GM23338 (cell line): ENCODE measurements at regions not wholly inside any gene's neighbourhood (a gene's known extent, or its start where the extent isn't known, plus 50 kb on each side); places are given as distances from the start of the nearest gene placed in this dataset.

Source experiments
- ATAC-seq: fragments of 200-7000 bp; cut with Tn5 transposase; 3 replicates; pipeline ENCODE4 v1.9.1; 2020
- DNase-seq: peaks from one replicate; pipeline ENCODE4 v3.0.0-alpha.2; 2015; ENCODE audit warnings: low spot score
- H2AFZ ChIP-seq: fragments of 200-600 bp; sonication (generic); 2 replicates; pipeline ENCODE4 v1.8.0; 2016; ENCODE audit warnings: antibody characterized with exemption, mild to moderate bottlenecking, moderate library complexity
- H3F3A ChIP-seq: fragments of 200-600 bp; sonication (generic); replicated peaks from 2 replicates; pipeline ENCODE4 v1.8.0; 2017; ENCODE audit warnings: antibody characterized with exemption, mixed run types, low read depth
- H3K27ac ChIP-seq: fragments of 200-600 bp; sonication (generic); 2 replicates; pipeline ENCODE4 v1.6.1; 2016; ENCODE audit warnings: low read depth
- H3K27me3 ChIP-seq: fragments of 200-600 bp; sonication (generic); 2 replicates; pipeline ENCODE4 v1.8.0; 2016; ENCODE audit warnings: mild to moderate bottlenecking, mixed run types, moderate library complexity; ENCODE audit not compliant: insufficient read depth
- H3K36me3 ChIP-seq: fragments of 200-600 bp; sonication (generic); 2 replicates; pipeline ENCODE4 v1.8.0; 2016; ENCODE audit warnings: mild to moderate bottlenecking; ENCODE audit not compliant: insufficient read depth
- H3K4me1 ChIP-seq: fragments of 200-600 bp; sonication (generic); 2 replicates; pipeline ENCODE4 v1.8.0; 2016; ENCODE audit warnings: mild to moderate bottlenecking, moderate library complexity; ENCODE audit not compliant: insufficient read depth
- H3K4me2 ChIP-seq: fragments of 200-600 bp; sonication (generic); 2 replicates; pipeline ENCODE4 v1.7.1; 2017; ENCODE audit warnings: mixed run types
- H3K4me3 ChIP-seq: fragments of 200-600 bp; sonication (generic); 2 replicates; pipeline ENCODE4 v1.6.1; 2016; ENCODE audit warnings: mixed run types
- H3K79me2 ChIP-seq: fragments of 200-600 bp; sonication (generic); replicated peaks from 2 replicates; pipeline ENCODE4 v1.8.0; 2017; ENCODE audit warnings: mild to moderate bottlenecking; ENCODE audit not compliant: insufficient read depth
- H3K9me2 ChIP-seq: fragments of 200-600 bp; sonication (generic); 2 replicates; pipeline ENCODE4 v1.8.0; 2017; ENCODE audit not compliant: insufficient read depth
- H4K20me1 ChIP-seq: fragments of 200-600 bp; sonication (generic); replicated peaks from 2 replicates; pipeline ENCODE4 v1.8.0; 2017; ENCODE audit warnings: mild to moderate bottlenecking; ENCODE audit not compliant: insufficient read depth
- H3K27ac Mint-ChIP-seq: 2 replicates; pipeline ENCODE4 v1.8.0; 2020; ENCODE audit warnings: inconsistent platforms, mild to moderate bottlenecking, moderate library complexity, mixed read lengths
- H3K27me3 Mint-ChIP-seq: 3 replicates; pipeline ENCODE4 v1.8.0; 2022; ENCODE audit warnings: low read depth, mild to moderate bottlenecking, moderate library complexity, mixed read lengths, inconsistent platforms; ENCODE audit not compliant: insufficient read depth, poor library complexity
- H3K36me3 Mint-ChIP-seq: 3 replicates; pipeline ENCODE4 v1.8.0; 2021; ENCODE audit warnings: low read depth, mild to moderate bottlenecking, inconsistent platforms, moderate library complexity, mixed read lengths
- H3K4me1 Mint-ChIP-seq: 3 replicates; pipeline ENCODE4 v1.8.0; 2020; ENCODE audit warnings: mild to moderate bottlenecking, inconsistent platforms, mixed read lengths
- H3K4me3 Mint-ChIP-seq: 3 replicates; pipeline ENCODE4 v1.8.0; 2021; ENCODE audit warnings: moderate library complexity, mild to moderate bottlenecking, inconsistent platforms, mixed read lengths
- H3K9me3 Mint-ChIP-seq: 3 replicates; pipeline ENCODE4 v1.8.0; 2020; ENCODE audit warnings: moderate library complexity, mild to moderate bottlenecking, inconsistent platforms, mixed read lengths
- CREB1 ChIP-seq: fragments of 250-450 bp; sonication (Bioruptor Pico); IDR thresholded peaks from 2 replicates; pipeline ENCODE4 v1.5.0; 2020; ENCODE audit warnings: low read depth, mild to moderate bottlenecking, moderate library complexity
- EZH2 ChIP-seq: fragments of 200-600 bp; sonication (generic); IDR thresholded peaks from one replicate; pipeline ENCODE4 v1.8.0; 2017; ENCODE audit warnings: antibody characterized with exemption, mild to moderate bottlenecking, low read depth; ENCODE audit not compliant: unreplicated experiment
- EZH2phosphoT487 ChIP-seq: fragments of 200-600 bp; sonication (generic); IDR thresholded peaks from one replicate; pipeline ENCODE4 v1.8.1; 2018; ENCODE audit warnings: antibody characterized with exemption; ENCODE audit not compliant: unreplicated experiment
- JUNB ChIP-seq: IDR thresholded peaks from one replicate; pipeline ENCODE4 v1.6.1; 2016; ENCODE audit warnings: antibody characterized with exemption; ENCODE audit not compliant: unreplicated experiment
- REST ChIP-seq: IDR thresholded peaks from one replicate; pipeline ENCODE4 v1.6.1; 2018; ENCODE audit warnings: antibody characterized with exemption; ENCODE audit not compliant: unreplicated experiment
- ZNF114 ChIP-seq: fragments of 250-450 bp; sonication (Bioruptor Pico); IDR thresholded peaks from 2 replicates; pipeline ENCODE4 v1.5.0; 2020; ENCODE audit warnings: mild to moderate bottlenecking, moderate library complexity
- TF ChIP-seq, protein P1 (sequence below): fragments of 250-450 bp; sonication (Bioruptor Pico); IDR thresholded peaks from 2 replicates; pipeline ENCODE4 v1.5.0; 2020; ENCODE audit warnings: mild to moderate bottlenecking, moderate library complexity
- TF ChIP-seq, protein P2 (sequence below), 2 experiments: fragments of 200-600 bp in 1 of 2; sonication (generic) in 1 of 2; conservative IDR thresholded peaks; 2 replicates each; pipeline versions ENCODE4 v1.5.1 to v1.6.1; 2016 to 2017; ENCODE audit warnings: antibody characterized with exemption in 2 of 2, low read depth in 2 of 2, mild to moderate bottlenecking in 2 of 2, moderate library complexity in 1 of 2

DNA sequence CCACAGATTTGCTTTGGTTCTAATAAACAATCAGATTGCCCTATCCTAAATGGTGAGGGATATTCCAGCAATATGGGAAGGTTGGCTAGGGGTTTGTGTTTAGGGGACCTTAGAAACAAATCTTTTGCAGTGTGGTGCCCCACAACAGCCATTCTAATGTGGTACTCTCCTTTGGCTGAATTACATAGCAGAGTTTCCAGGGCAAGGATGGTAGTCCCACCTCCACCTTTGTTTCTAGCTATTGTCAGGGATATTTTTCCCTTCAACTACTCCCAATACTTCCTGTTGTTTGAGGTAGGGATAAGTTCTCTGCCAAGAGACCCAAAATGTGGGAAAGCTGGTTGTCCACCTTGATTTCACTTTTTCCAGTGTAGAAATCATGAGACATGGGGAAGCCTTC, 494.7 kb upstream of the CHORDC1 start:
- Histone ChIP-seq H4K20me1 (no peaks in the 10 kb centered on the region), H3K36me3 (no peaks in the 10 kb centered on the region), H3K4me3 (no peak overlapping the region), H3K79me2 (no peaks in the 10 kb centered on the region), H3K4me2 (peak overlapping the region; percentile 5; the same call in 1 of the 2 replicates), H3F3A (no peaks in the 10 kb centered on the region), H3K27me3 (no peaks in the 10 kb centered on the region), H3K27ac (0 out of 2 replicates have a peak overlapping the region, but pooled peaks have one; percentile 3), H2AFZ (no peak overlapping the region), H3K4me1 (no peaks in the 10 kb centered on the region; the same call in 1 of the 2 replicates), H3K9me2 (0 out of 2 replicates have a peak, but pooled peaks cover 4% of the 10 kb centered on the region)
- H3K4me3 Mint-ChIP-seq: no peak overlapping the region
- peaks cover 13% of the 10 kb centered on the region for H3K9me3 Mint-ChIP-seq
- DNase-seq: peak; percentile 20
- no peaks in the 10 kb centered on the region for H3K27me3 Mint-ChIP-seq
- H3K36me3 Mint-ChIP-seq: peaks cover 10% of the 10 kb centered on the region; the same call in 2 of the 3 replicates
- ATAC-seq: peak; percentile 55
- no peak for TF ChIP-seq JUNB
- TF ChIP-seq, protein P1, sequence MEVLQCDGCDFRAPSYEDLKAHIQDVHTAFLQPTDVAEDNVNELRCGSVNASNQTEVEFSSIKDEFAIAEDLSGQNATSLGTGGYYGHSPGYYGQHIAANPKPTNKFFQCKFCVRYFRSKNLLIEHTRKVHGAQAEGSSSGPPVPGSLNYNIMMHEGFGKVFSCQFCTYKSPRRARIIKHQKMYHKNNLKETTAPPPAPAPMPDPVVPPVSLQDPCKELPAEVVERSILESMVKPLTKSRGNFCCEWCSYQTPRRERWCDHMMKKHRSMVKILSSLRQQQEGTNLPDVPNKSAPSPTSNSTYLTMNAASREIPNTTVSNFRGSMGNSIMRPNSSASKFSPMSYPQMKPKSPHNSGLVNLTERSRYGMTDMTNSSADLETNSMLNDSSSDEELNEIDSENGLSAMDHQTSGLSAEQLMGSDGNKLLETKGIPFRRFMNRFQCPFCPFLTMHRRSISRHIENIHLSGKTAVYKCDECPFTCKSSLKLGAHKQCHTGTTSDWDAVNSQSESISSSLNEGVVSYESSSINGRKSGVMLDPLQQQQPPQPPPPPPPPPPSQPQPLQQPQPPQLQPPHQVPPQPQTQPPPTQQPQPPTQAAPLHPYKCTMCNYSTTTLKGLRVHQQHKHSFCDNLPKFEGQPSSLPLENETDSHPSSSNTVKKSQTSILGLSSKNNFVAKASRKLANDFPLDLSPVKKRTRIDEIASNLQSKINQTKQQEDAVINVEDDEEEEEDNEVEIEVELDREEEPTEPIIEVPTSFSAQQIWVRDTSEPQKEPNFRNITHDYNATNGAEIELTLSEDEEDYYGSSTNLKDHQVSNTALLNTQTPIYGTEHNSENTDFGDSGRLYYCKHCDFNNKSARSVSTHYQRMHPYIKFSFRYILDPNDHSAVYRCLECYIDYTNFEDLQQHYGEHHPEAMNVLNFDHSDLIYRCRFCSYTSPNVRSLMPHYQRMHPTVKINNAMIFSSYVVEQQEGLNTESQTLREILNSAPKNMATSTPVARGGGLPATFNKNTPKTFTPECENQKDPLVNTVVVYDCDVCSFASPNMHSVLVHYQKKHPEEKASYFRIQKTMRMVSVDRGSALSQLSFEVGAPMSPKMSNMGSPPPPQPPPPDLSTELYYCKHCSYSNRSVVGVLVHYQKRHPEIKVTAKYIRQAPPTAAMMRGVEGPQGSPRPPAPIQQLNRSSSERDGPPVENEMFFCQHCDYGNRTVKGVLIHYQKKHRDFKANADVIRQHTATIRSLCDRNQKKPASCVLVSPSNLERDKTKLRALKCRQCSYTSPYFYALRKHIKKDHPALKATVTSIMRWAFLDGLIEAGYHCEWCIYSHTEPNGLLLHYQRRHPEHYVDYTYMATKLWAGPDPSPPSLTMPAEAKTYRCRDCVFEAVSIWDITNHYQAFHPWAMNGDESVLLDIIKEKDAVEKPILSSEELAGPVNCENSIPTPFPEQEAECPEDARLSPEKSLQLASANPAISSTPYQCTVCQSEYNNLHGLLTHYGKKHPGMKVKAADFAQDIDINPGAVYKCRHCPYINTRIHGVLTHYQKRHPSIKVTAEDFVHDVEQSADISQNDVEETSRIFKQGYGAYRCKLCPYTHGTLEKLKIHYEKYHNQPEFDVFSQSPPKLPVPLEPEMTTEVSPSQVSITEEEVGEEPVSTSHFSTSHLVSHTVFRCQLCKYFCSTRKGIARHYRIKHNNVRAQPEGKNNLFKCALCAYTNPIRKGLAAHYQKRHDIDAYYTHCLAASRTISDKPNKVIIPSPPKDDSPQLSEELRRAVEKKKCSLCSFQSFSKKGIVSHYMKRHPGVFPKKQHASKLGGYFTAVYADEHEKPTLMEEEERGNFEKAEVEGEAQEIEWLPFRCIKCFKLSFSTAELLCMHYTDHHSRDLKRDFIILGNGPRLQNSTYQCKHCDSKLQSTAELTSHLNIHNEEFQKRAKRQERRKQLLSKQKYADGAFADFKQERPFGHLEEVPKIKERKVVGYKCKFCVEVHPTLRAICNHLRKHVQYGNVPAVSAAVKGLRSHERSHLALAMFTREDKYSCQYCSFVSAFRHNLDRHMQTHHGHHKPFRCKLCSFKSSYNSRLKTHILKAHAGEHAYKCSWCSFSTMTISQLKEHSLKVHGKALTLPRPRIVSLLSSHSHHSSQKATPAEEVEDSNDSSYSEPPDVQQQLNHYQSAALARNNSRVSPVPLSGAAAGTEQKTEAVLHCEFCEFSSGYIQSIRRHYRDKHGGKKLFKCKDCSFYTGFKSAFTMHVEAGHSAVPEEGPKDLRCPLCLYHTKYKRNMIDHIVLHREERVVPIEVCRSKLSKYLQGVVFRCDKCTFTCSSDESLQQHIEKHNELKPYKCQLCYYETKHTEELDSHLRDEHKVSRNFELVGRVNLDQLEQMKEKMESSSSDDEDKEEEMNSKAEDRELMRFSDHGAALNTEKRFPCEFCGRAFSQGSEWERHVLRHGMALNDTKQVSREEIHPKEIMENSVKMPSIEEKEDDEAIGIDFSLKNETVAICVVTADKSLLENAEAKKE (CRISPR knock-in tag): peak; percentile 21; the same call in 1 of the 2 replicates
- peaks cover 8% of the 10 kb centered on the region for H3K4me1 Mint-ChIP-seq
- H3K27ac Mint-ChIP-seq: peak overlapping the region; percentile 49

GRCh38 chr11:90705661-90706060, 482.8 kb upstream of the CHORDC1 start:
- H3K4me3 ChIP-seq: no peak overlapping the region
- H3K27ac ChIP-seq: no peak overlapping the region
- TF ChIP-seq REST (no peak), ZNF114 (CRISPR knock-in tag) (no peak), JUNB (no peak), EZH2phosphoT487 (no peak), CREB1 (no peak), EZH2 (no peak)
- TF ChIP-seq, protein P2, sequence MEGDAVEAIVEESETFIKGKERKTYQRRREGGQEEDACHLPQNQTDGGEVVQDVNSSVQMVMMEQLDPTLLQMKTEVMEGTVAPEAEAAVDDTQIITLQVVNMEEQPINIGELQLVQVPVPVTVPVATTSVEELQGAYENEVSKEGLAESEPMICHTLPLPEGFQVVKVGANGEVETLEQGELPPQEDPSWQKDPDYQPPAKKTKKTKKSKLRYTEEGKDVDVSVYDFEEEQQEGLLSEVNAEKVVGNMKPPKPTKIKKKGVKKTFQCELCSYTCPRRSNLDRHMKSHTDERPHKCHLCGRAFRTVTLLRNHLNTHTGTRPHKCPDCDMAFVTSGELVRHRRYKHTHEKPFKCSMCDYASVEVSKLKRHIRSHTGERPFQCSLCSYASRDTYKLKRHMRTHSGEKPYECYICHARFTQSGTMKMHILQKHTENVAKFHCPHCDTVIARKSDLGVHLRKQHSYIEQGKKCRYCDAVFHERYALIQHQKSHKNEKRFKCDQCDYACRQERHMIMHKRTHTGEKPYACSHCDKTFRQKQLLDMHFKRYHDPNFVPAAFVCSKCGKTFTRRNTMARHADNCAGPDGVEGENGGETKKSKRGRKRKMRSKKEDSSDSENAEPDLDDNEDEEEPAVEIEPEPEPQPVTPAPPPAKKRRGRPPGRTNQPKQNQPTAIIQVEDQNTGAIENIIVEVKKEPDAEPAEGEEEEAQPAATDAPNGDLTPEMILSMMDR (conservative IDR thresholded peaks at IDR 0.05; ENCODE audit: low read depth in 2 of 2): no peak
- no peaks in the 10 kb centered on the region for H3K9me3 Mint-ChIP-seq
- peaks cover 5% of the 10 kb centered on the region for H3K9me2 ChIP-seq
- no peaks in the 10 kb centered on the region for H3K27me3 Mint-ChIP-seq
- no peaks in the 10 kb centered on the region for H3K79me2 ChIP-seq
- H3K36me3 Mint-ChIP-seq: no peaks in the 10 kb centered on the region
- peaks cover 18% of the 10 kb centered on the region; the same call in 2 of the 3 replicates for H3K4me1 Mint-ChIP-seq
- no peak overlapping the region for H3K4me3 Mint-ChIP-seq
- H3K4me2 ChIP-seq: no peak overlapping the region
- H3F3A ChIP-seq: no peaks in the 10 kb centered on the region
- no peak for DNase-seq
- no peak overlapping the region for H3K27ac Mint-ChIP-seq
- no peak overlapping the region for H2AFZ ChIP-seq
- no peaks in the 10 kb centered on the region for H4K20me1 ChIP-seq
- H3K27me3 ChIP-seq: no peaks in the 10 kb centered on the region
- H3K4me1 ChIP-seq: peaks cover 6% of the 10 kb centered on the region; the same call in 1 of the 2 replicates
- H3K36me3 ChIP-seq: no peaks in the 10 kb centered on the region
- ATAC-seq: no peak
